ENCODE measurements at regions not wholly inside any gene's neighbourhood (a gene's known extent, or its start where the extent isn't known, plus 50 kb on each side); places are given as distances from the start of the nearest gene placed in this dataset.
"Not testable (repeated sequence)": the region's sequence is repeated elsewhere in the genome, so short reads cannot be mapped to it uniquely, and the experiment has no call there.

DNA sequence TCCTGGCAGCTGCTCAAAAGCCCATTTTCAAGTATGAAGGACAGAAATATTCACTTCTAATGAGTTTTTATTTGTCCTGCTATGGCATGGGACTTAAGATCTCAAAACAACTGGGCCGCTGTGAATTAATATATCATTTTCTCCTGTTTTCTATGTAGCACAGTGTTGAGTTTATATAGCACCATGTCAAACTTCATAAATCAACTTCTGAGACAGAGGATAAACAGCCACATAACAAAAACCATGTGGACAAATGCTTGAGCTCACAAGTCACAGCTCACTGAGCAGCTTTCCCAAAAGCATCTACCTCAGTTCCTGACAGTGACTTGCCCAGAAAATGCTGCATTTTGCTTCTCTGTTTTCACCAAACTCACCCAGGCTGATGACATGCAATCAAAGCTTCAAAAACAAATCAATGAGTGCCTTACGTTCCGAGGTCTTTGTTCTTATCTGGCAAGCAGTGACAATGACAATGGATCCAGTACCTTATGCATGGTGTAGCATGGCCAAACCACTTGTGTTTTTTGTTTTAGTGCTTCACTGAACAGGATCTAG, 722.6 kb downstream of the LRRIQ3 start:
- no peak for DNase-seq (ENCODE audit: low spot score)

DNA sequence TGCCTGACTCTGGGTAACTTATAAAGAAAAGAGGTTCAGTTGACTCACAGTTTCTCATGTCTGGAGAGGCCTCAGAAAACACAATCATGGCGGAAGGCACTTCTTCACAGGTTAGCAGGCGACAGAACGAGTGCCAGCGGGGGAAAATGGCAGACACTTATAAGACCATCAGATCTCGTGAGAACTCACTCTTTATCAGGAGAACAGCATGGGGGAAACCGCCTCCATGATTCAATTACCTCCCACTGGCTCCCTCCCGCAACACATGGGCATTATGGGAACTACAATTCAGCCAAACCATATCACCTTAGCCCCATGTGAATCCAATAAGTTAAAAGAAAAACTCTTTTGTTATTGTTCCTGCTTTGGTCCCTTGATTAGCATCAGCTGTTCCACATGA, 725.2 kb downstream of the LRRIQ3 start:
- no peak for DNase-seq (ENCODE audit: low spot score)

DNA sequence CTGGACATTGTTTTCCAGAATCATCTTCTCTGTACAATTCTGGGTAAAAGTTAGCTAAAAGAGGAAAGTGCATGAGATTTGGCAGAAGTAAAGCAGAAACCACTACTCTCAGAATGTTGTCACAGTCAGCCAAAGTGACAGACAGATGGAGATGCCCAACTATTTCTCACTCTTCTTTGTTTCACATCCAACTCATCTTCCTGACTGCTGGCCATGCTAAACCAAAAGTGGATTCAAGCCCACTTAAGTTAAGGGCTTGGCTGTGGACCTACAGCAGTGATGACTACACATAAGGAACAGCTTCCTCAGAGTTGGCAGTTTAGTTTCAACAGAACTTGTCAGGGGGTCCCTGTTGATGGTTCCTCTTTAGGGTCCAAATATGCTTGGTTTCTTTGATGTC, 730.2 kb downstream of the LRRIQ3 start:
- no peak for DNase-seq (ENCODE audit: low spot score)

DNA sequence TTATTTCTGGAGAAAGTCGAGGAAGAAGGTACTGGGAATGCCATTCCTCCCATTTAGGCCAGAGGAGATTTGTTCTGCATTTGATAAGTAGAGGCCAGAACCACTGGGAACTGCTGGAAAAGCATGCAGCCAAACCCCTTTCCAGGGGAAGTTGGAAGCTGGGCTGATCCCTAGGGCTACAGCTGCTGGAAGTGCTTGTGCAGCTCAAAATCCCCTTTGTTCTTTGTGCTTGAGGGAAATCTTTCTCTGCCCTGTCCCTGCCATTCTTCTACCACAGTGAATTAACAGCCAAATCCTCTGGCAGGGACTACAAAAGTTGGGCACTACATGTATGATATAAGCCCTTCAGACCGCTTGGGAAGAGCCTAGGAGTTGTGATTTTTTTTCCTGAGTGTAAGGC, 734.1 kb downstream of the LRRIQ3 start:
- no peak for DNase-seq (ENCODE audit: low spot score)

DNA sequence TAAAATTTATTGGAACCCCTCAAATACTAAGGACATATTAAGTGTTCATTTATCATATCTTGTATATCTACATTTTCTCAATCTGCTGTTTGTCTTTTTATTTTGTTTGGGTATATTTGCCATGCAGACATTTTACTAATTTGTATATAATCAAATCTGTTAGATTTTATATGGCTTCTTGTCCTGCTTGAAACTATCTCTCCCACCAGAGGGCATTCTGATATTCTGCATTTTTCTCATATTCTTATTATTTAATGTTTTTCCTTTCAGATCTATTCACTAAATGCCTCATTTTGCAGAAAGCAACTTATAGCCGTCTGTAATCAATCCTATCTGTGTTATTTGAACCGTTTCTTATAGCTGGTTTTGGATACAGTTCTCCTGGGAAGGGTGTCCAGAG, 745.5 kb downstream of the LRRIQ3 start:
- no peak for DNase-seq (ENCODE audit: low spot score)

- not testable (repeated sequence) for DNase-seq (ENCODE audit: low spot score)
These were observed 747.3 kb downstream of the LRRIQ3 start for GRCh38 chr1:73450668-73451067.

DNA sequence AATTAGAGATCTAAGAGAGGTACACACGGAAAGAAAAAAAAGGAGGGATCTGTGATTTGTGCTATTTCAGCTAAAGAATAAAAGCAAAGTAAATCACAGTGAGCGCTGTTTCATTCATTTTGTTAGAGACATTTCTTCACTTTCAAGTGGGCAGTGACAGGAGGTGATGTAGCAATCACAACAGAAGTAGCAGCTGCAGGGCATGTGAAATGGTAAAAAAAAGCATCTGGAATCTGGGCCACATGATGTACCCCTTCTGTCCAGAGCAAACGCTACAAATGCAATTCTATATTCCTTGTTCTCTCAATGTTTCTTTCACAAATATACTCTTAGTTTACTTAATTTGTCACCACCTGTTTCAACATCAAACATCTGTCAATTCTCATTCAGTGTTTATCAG, 786.5 kb downstream of the LRRIQ3 start:
- DNase-seq (ENCODE audit: low spot score), result no peak

GRCh38 chr1:73401666-73402065, 796.3 kb downstream of the LRRIQ3 start:
- DNase-seq (ENCODE audit: low spot score), result peak; percentile 1

DNA sequence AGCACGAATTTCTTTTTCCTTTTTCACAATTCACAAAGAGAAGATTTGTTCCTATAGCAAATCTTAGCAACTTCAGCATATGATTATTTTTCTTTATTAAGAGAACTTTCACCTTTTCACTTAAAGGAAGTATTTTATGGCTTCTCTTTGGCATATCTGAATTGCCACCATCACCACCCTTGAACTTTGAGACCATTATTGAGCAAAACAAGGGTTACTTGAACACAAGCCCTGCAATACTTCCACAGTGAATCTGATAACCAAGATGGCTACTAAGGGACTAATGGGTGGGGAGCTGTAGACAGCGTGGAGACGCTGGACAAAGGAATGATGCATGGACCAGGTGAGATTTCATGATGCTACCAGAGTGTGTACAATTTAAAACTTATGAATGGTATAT, 815.0 kb downstream of the LRRIQ3 start:
- DNase-seq (ENCODE audit: low spot score), result no peak

- no peak for DNase-seq (ENCODE audit: low spot score)
These were observed 831.1 kb downstream of the LRRIQ3 start for GRCh38 chr1:73366734-73367413.

GRCh38 chr1:73359001-73359400, 839.0 kb downstream of the LRRIQ3 start:
- no peak for DNase-seq (ENCODE audit: low spot score)

- no peak for DNase-seq (ENCODE audit: low spot score)
These were observed 841.5 kb downstream of the LRRIQ3 start for GRCh38 chr1:73356485-73356884.

GRCh38 chr1:73343947-73344346, 854.0 kb downstream of the LRRIQ3 start:
- no peak for DNase-seq (ENCODE audit: low spot score)

- no peak for DNase-seq (ENCODE audit: low spot score)
These were observed 864.0 kb downstream of the LRRIQ3 start for GRCh38 chr1:73333847-73334503.

DNA sequence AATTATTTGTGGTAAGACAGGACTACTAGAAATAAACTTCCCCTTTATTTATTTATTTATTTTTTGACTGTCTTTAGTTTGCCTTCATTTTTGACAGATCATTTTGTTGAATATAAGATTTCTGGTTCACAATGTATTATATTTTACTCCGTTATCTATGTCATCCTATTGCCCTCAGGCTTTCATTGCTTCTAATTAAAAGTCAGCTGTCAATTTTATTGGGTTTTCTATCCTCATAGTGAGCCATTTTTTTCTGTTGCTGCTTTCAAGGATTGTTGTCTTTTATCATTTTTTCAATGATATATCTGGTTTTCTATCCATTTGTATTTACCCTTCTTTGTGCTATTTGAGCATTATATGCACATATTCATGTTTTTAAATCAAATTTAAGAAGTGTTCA, 866.2 kb downstream of the LRRIQ3 start:
- no peak for DNase-seq (ENCODE audit: low spot score)

DNA sequence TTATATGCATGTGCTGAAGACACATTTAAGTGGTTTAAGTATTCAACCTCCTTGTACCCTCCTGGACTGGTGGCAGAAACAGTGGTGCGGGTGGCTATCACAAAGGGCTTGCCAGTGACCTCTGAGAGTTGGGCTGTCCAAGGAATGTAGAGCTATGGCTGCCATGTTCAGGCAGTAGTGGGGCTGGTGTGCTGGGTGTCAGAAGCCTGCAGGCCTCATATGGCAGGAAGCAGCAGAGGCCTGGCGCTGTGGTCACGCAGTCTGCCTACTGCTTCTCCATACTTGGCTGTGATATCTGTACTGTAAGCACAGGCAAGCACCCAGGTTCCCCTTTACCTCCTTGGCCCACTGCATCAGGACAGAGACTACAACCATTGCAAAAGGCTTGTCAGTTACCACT, 870.0 kb downstream of the LRRIQ3 start:
- DNase-seq (ENCODE audit: low spot score), result no peak

DNA sequence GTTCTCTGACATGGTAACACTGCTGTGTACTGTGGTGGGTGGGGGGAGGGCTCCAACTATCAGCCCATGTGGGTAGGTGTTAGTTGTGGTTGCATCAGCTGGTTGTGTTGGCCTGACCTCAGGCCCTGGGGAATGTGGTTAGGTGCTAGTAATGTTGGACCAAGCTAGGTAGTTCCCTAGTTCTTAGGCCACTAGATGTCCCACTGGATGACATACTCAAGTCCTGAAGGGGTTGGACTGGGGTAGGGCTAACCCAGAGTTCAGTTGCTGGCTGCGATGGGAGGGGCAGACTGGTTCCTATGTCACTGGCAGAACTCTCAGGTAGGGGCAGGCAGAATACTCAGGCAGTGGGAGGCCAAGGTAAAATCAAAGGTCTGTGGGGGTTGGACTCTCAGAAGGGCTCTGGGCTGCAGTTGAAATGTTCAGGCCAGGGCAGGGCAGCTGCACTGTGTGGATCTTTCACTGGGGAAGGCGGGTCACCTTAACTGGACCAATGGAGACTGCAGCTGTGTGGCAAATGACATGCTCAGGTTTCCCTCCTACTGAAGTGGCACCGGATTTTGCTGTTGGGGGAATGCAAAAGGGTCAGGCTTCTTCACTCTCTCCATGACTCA, 870.7 kb downstream of the LRRIQ3 start:
- no peak for DNase-seq (ENCODE audit: low spot score)

DNA sequence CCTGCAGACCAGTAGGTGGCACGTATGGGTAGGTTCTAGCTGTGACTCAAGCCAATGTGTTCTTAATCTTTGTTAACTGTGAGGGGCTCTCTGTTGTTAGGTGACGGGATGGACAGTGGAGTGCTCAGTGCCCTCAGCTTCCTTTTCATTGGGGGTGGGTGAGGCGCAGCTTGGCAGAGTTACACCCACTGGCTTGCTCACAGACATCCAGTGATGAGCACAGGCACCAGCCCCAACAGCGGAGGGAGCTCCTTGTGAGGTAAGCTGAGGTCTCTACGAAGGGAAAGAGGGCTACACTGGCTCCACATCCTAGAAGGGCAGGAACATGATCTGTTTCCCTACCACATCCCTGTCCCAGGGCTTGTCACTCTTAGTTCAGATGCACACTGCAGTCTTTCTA, 871.3 kb downstream of the LRRIQ3 start:
- DNase-seq (ENCODE audit: low spot score), result no peak

- DNase-seq (ENCODE audit: low spot score), result no peak
These were observed 887.1 kb downstream of the LRRIQ3 start for GRCh38 chr1:73310797-73311381.

DNA sequence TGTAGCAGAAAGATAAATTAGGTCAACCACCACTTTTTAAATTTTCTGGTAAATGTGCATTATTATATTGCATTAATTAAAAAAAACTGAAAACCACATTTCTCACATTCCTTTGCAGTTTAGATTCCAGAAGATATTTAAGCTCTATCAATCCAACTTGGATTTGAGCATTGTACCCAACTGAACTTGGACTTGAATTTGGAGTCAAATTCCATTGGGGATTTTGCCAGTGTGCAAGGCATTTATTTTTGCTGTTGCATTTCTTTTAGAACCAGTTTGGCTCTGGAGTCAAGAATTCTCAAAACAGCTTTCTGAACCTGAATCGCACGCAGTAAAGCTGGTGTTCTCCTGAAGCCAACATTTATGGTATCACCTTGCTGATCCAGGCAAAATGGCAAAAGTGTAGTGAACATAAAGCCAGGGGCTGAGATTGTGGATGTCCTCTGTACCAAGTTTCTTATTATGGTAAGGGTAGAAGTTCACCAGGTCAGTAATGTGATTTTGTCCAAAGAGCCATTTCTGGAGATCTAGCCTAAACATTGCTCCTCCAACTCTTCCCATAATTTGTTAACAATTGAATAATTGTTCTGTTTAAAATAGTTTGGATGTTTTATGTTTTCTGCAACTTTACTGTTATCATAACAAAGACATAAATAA, 890.9 kb downstream of the LRRIQ3 start:
- DNase-seq (ENCODE audit: low spot score), result no peak

- DNase-seq (ENCODE audit: low spot score), result no peak
These were observed 924.1 kb downstream of the LRRIQ3 start for GRCh38 chr1:73273886-73274285.

DNA sequence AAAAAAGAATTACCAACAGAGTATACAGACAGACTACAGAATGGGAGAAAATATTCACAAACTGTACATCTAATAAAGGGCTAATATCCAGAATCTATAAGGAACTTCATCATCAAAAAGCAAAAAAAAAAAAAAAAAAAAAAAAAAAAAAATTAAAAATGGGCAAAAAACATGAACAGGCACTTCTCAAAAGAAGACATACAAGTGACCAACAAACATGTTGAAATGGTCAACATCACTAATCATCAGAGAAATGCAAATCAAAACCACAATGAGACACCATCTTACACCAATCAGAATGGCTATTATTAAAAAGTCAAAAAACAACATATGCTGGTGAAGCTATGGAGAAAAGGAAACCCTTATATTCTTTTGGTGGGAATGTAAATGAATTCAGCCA, 952.8 kb downstream of the LRRIQ3 start:
- not testable (repeated sequence) for DNase-seq (ENCODE audit: low spot score)
